ENCODE measurements at regions not wholly inside any gene's neighbourhood (a gene's known extent, or its start where the extent isn't known, plus 50 kb on each side); places are given as distances from the start of the nearest gene placed in this dataset.
"Not testable (repeated sequence)": the region's sequence is repeated elsewhere in the genome, so short reads cannot be mapped to it uniquely, and the experiment has no call there.

DNA sequence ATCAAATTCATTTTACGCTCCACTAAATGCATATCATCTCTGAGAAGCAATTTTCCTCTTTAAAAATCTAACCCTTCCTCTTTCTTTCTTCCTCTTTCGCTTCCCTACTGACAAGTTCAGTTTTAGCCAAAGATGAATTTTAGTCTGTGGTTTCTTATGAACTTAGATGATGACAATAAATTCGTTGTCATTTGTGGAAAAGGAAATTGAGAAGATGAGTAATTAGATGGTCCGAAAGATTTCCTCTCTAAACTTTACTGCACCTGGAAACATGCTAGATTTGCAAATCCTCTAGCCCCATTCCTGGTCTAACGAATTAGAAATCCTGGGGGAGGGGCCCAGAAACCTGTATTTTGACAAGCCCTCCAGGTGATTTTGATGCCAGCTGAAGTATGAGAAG is 855.4 kb upstream of the CHORDC1 start:
- Histone ChIP-seq H3K4me1 (ENCODE audit: insufficient read depth, low read length) (peaks cover 3% of the 10 kb centered on the region; the same call in 1 of the 2 replicates), H3K9ac (ENCODE audit: low read depth, low read length) (no peak overlapping the region), H3K36me3 (ENCODE audit: insufficient read depth, low read length) (no peaks in the 10 kb centered on the region)

DNA sequence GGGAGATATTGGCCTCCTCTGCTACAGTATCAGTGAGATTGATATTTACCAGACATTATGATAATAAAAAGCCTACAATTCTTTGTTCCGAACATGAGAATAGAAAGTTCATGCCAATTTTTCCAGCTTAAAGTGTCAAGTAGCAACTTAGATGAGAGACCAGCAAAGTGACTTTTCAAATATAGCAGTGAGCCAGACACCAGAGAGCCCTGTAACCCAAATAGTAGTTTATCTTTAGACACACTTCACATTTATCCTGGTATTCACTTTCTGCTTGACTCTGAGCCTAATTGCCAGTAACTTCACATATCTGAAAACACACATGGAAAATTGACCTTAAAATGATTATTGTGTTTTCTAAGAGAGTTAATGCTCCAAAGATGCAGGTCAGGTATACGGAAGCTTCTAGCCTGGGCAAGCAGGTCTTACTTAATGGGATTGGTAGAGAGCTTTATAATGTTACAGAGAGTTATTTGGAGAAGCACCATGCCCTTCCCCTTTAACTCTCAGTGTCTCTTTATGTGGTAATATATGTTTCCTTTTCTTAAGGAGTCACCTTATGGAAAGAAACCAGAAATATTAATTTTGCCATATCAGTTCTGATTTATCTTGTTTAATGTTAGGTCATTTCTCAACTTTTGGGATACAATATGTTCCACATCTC is 852.3 kb upstream of the CHORDC1 start:
- no peaks in the 10 kb centered on the region for H3K9me3 ChIP-seq (ENCODE audit: control insufficient read depth, insufficient read depth, low read length)
- no peaks in the 10 kb centered on the region for H3K4me1 ChIP-seq (ENCODE audit: insufficient read depth, low read length)
- H3K36me3 ChIP-seq (ENCODE audit: insufficient read depth, low read length): no peaks in the 10 kb centered on the region
- no peak overlapping the region for H3K9ac ChIP-seq (ENCODE audit: low read depth, low read length)

More for the DNA sequence above, 855.4 kb upstream of the CHORDC1 start:
- H3K9me3 ChIP-seq (ENCODE audit: control insufficient read depth, insufficient read depth, low read length): no peaks in the 10 kb centered on the region

DNA sequence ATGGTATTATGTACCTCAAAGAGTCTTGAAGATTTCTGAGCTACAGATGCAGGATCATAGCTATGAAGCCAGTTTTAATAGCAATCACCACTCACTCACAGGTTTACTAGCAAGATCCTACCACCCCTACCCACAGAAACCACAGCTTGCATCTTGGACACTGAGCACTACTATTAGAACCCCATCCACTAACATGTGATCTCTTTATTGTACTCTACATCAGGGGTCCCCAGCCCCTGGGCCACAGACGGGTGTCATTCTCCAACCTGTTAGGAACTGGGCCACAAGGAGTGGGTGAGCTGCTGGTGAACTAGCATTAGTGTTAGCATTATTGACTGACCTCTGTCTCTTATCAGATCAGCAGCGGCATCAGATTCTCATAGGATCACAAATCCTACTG is 844.8 kb upstream of the CHORDC1 start:
- Histone ChIP-seq H3K9ac (ENCODE audit: low read depth, low read length) (no peak overlapping the region), H3K36me3 (ENCODE audit: insufficient read depth, low read length) (no peaks in the 10 kb centered on the region), H3K4me1 (ENCODE audit: insufficient read depth, low read length) (no peaks in the 10 kb centered on the region), H3K9me3 (ENCODE audit: control insufficient read depth, insufficient read depth, low read length) (no peaks in the 10 kb centered on the region)

DNA sequence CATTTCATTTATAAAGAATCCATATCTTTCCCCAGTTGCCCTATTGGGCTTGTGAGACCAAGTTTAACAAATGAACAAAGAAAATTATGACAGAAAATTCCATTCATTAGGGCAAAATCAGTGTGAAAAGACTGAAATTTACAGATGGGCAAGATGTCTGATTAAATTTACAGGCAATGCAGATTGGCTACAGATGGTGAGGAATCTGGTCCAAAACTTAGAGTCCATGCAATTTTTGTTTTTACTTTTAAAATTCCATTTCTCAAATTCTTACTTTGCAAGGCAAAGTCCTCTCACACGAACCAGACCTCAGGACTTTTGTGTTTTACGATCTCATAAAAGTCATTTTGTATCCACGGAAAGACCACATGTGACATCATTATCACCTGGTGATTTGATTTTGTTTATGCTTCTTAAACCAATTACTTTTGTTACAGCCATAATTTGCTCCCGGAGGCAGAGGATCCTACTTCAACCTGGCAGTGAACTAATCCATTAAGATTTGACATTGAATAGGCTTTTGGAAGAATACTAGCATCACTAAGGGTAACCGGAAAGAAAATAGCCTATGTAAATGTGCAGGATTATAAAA is 843.7 kb upstream of the CHORDC1 start:
- H3K9ac ChIP-seq (ENCODE audit: low read depth, low read length): no peak overlapping the region
- no peaks in the 10 kb centered on the region for H3K4me1 ChIP-seq (ENCODE audit: insufficient read depth, low read length)
- no peaks in the 10 kb centered on the region for H3K9me3 ChIP-seq (ENCODE audit: control insufficient read depth, insufficient read depth, low read length)
- H3K36me3 ChIP-seq (ENCODE audit: insufficient read depth, low read length): no peaks in the 10 kb centered on the region

DNA sequence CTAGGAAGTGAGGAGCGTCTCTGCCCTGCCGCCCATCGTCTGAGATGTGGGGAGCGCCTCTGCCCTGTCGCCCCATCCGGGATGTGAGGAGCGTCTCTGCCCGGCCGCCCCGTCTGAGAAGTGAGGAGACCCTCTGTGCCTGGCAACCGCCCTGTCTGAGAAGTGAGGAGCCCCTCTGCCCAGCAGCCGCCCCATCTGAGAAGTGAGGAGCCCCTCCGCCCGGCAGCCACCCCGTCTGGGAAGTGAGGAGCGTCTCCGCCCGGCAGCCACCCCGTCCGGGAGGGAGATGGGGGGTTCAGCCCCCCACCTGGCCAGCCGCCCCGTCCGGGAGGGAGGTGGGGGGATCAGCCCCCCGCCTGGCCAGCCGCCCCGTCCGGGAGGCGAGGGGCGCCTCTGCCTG is 840.5 kb upstream of the CHORDC1 start:
- H3K9ac ChIP-seq (ENCODE audit: low read depth, low read length); H3K4me1 ChIP-seq (ENCODE audit: insufficient read depth, low read length); H3K36me3 ChIP-seq (ENCODE audit: insufficient read depth, low read length); H3K9me3 ChIP-seq (ENCODE audit: control insufficient read depth, insufficient read depth, low read length): not testable (repeated sequence)

DNA sequence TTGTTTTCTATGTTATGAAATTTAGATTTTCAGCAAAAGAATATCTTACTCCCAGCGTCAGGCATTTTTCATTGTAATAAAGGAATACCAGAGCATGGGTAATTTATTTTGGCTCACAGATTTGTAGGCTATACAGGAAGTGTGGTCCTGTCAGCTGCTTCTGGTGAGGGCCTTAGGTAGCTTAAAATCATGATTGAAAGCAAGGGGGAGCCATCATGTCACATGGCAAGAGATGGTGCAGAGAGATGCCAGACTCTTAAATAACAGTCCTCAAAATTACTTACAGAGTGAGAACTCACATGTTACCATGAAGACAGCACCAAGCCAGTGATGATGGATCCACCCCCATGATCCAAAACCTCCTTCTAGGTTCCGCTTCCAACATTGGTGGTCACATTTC is 825.0 kb upstream of the CHORDC1 start:
- H3K9me3 ChIP-seq (ENCODE audit: control insufficient read depth, insufficient read depth, low read length): no peaks in the 10 kb centered on the region
- no peaks in the 10 kb centered on the region for H3K36me3 ChIP-seq (ENCODE audit: insufficient read depth, low read length)
- H3K9ac ChIP-seq (ENCODE audit: low read depth, low read length): no peak overlapping the region
- H3K4me1 ChIP-seq (ENCODE audit: insufficient read depth, low read length): no peaks in the 10 kb centered on the region

DNA sequence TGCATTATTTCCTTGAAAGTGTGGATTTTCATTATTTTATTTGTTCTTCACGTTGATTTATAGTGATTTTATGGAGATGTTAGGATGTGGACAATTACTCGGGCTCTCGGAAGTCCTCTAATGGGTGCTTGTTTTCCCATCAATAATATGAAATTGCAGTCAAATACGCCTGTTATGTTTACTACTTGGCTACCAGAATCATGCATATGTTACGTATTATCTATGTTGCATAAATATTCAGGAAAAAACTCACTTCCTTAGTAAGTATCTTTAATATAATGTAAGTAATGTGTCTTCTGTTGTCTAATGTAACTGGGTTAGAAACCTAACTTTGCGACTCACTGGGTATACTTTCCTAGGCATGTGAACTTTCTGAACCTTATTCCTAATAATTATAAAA is 823.4 kb upstream of the CHORDC1 start:
- Histone ChIP-seq H3K36me3 (ENCODE audit: insufficient read depth, low read length) (no peaks in the 10 kb centered on the region), H3K4me1 (ENCODE audit: insufficient read depth, low read length) (no peaks in the 10 kb centered on the region), H3K9ac (ENCODE audit: low read depth, low read length) (no peak overlapping the region), H3K9me3 (ENCODE audit: control insufficient read depth, insufficient read depth, low read length) (no peaks in the 10 kb centered on the region)

DNA sequence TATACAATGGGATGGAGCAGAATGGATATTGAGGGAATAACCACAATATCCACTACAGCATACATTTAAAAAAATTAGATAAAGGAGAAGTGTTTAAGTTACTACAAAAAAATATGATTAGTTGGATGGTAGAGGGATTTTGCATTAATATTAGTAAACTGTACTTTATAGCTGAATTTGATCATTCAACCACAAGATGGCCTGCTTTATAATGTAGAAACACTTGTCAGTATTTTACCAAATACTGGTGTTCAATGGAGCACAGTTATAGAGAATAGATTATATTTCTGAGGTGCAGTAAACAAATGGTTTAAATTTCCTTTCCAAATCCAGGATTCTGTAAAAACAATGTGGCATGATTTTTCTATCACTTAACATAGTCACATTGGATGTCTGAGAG is 818.8 kb upstream of the CHORDC1 start:
- no peaks in the 10 kb centered on the region for H3K36me3 ChIP-seq (ENCODE audit: insufficient read depth, low read length)
- H3K9ac ChIP-seq (ENCODE audit: low read depth, low read length): no peak overlapping the region
- H3K9me3 ChIP-seq (ENCODE audit: control insufficient read depth, insufficient read depth, low read length): no peaks in the 10 kb centered on the region
- H3K4me1 ChIP-seq (ENCODE audit: insufficient read depth, low read length): no peaks in the 10 kb centered on the region

DNA sequence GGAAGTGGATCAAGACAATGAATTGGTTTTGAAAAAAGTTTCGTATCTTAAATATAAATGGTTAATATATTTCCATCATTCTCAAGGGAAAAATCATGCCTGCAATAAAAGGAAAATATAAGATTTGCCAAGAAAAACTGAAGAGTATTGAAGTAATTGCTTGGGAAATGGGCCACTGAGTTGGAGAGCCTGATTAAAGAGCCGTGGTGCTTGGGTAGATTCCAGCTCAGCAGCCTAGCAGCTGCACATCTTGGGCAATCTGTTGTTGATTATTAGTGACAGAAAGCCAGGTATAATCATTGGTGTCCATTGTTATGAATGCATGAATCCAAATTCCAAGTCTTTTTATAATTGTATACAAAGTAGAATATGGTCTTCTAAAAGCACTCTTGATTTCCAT is 800.9 kb upstream of the CHORDC1 start:
- Histone ChIP-seq H3K9me3 (ENCODE audit: control insufficient read depth, insufficient read depth, low read length) (no peaks in the 10 kb centered on the region), H3K9ac (ENCODE audit: low read depth, low read length) (no peak overlapping the region), H3K4me1 (ENCODE audit: insufficient read depth, low read length) (no peaks in the 10 kb centered on the region)

DNA sequence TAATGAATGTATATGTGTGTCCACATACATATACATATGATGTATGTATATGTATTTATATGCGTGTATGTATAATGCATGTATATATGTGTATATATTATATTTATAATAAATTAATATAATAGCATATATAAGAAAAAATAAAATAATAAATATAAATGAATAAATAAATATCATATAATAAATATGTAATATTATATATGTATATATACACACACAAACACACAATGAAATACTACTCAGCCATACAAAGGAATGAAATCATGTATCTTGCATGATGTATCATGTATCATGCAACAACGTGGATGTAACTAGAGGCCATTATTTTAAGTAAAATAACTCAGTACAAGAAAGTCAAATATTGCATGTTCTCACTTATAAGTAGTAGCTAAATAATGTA is 788.7 kb upstream of the CHORDC1 start:
- H3K4me1 ChIP-seq (ENCODE audit: insufficient read depth, low read length): no peaks in the 10 kb centered on the region
- H3K9me3 ChIP-seq (ENCODE audit: control insufficient read depth, insufficient read depth, low read length): no peaks in the 10 kb centered on the region
- no peaks in the 10 kb centered on the region for H3K36me3 ChIP-seq (ENCODE audit: insufficient read depth, low read length)
- no peak overlapping the region for H3K9ac ChIP-seq (ENCODE audit: low read depth, low read length)

More for the DNA sequence above, 800.9 kb upstream of the CHORDC1 start:
- H3K36me3 ChIP-seq (ENCODE audit: insufficient read depth, low read length): no peaks in the 10 kb centered on the region

DNA sequence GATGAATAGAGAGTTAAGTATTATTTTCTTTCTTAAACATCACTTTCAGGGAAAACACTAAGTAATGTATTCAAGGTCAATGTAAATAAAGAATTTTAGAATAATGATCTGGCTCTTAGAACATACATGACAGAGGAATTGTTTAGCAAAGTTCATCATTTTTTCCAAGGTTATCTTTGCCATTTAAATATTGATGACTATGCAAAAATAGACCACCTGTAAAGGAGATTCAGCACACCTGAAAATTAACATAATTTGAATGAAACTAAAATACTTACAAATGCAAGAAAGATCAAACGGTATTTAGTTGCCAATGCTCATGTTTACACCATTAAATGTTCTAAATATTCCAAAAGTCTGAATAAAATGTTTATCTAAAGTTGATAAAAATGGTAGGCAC is 782.6 kb upstream of the CHORDC1 start:
- Histone ChIP-seq H3K36me3 (ENCODE audit: insufficient read depth, low read length) (no peaks in the 10 kb centered on the region), H3K4me1 (ENCODE audit: insufficient read depth, low read length) (no peaks in the 10 kb centered on the region; the same call in none of the 2 replicates), H3K9me3 (ENCODE audit: control insufficient read depth, insufficient read depth, low read length) (no peaks in the 10 kb centered on the region), H3K9ac (ENCODE audit: low read depth, low read length) (no peak overlapping the region)

DNA sequence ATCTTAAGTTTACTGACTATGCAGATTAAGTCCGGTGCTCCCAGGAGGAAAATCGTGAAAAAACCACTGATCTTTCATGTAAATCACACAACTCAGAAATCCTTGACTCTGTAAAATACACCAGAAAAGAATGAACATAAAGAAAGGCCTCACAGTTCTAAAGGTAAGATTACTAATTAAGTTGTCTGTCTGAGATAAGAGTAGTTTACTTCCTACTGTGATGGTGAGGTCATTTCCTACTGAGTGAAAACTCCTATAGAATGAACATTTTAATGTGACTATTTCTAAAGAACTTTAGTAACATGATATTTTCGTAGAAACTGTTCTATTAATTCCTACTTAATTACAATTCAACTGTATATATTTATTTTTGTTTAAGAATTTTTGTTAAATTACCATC is 774.4 kb upstream of the CHORDC1 start:
- peaks cover 7% of the 10 kb centered on the region; the same call in 1 of the 2 replicates for H3K4me1 ChIP-seq (ENCODE audit: insufficient read depth, low read length)
- H3K9ac ChIP-seq (ENCODE audit: low read depth, low read length): no peak overlapping the region
- H3K36me3 ChIP-seq (ENCODE audit: insufficient read depth, low read length): no peaks in the 10 kb centered on the region
- no peaks in the 10 kb centered on the region for H3K9me3 ChIP-seq (ENCODE audit: control insufficient read depth, insufficient read depth, low read length)

DNA sequence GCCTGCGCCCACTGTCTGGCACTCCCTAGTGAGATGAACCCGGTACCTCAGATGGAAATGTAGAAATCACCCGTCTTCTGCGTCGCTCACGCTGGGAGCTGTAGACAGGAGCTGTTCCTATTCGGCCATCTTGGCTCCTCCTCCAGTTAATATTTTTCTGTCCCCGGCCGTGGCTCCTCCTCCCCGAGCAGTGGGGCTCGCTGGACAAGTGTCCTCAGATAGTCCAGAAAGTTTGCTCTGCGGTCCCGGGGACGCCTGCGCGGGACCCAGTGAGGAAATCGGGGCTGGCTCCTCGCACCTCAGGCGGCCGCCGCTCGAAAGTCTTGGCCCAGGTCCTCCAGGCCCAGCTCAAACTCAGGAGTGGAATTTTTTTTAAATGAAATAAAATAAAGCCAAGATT is 749.3 kb upstream of the CHORDC1 start:
- not testable (repeated sequence) for H3K9me3 ChIP-seq (ENCODE audit: control insufficient read depth, insufficient read depth, low read length); H3K9ac ChIP-seq (ENCODE audit: low read depth, low read length); H3K36me3 ChIP-seq (ENCODE audit: insufficient read depth, low read length); H3K4me1 ChIP-seq (ENCODE audit: insufficient read depth, low read length)

DNA sequence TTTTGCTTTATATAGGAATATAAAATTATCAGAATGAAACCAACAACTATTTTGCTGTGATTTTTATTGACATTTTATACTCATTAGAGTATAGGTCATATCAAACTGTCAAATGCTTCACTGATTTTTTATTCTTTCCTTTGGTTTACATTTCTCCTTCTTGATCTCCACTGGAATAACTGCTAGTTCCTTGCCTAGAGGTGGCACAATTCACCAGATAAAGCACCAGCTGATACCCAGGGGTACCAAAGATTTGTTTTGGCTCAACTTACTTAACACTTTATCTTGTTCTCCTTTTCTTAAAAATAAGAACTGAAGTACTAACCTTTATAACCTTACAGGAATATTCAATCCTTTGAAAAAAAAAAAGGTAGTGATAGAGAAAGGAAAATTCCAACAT is 725.1 kb upstream of the CHORDC1 start:
- no peaks in the 10 kb centered on the region for H3K4me1 ChIP-seq (ENCODE audit: insufficient read depth, low read length)
- no peaks in the 10 kb centered on the region for H3K9me3 ChIP-seq (ENCODE audit: control insufficient read depth, insufficient read depth, low read length)
- no peak overlapping the region for H3K9ac ChIP-seq (ENCODE audit: low read depth, low read length)
- no peaks in the 10 kb centered on the region for H3K36me3 ChIP-seq (ENCODE audit: insufficient read depth, low read length)

DNA sequence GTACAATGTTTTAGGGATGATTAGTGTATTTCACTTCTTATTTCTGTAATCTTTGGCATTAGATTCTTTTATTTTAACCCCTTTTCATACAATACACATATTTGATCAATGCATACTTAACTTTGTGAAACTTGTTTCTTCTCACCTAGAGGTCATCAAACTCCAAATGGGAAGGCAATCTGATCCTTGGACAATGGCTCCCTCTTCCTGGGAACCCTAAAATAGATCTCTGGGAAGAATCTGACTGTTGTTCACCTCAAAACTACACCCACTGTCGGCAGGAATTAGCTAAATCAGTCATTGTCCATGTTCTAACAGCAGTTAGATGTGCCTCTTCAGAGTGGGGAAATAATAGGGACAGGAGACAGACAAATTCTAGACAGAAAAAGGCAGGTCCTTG is 707.4 kb upstream of the CHORDC1 start:
- Histone ChIP-seq H3K36me3 (ENCODE audit: insufficient read depth, low read length) (no peaks in the 10 kb centered on the region), H3K4me1 (ENCODE audit: insufficient read depth, low read length) (no peaks in the 10 kb centered on the region), H3K9me3 (ENCODE audit: control insufficient read depth, insufficient read depth, low read length) (no peaks in the 10 kb centered on the region)

More for the DNA sequence above, 707.4 kb upstream of the CHORDC1 start:
- H3K9ac ChIP-seq (ENCODE audit: low read depth, low read length): no peak overlapping the region

All from ES-I3 (cell line).